KMS-11 (cell line): ENCODE measurements at regions not wholly inside any gene's neighbourhood (a gene's known extent, or its start where the extent isn't known, plus 50 kb on each side); places are given as distances from the start of the nearest gene placed in this dataset.

ENCODE experiments used
- H2AFZ ChIP-seq: fragments of 200-600 bp; sonication (generic); 2 replicates; pipeline ENCODE4 v1.6.1; 2016; ENCODE audit warnings: antibody characterized with exemption, mixed run types, low read depth
- H3K27ac ChIP-seq: fragments of 200-600 bp; sonication (generic); 2 replicates; pipeline ENCODE4 v1.6.1; 2016; ENCODE audit warnings: mild to moderate bottlenecking, mixed run types
- H3K27me3 ChIP-seq: fragments of 200-600 bp; sonication (generic); 2 replicates; pipeline ENCODE4 v1.6.1; 2017; ENCODE audit warnings: mild to moderate bottlenecking, low read depth, mixed run types, moderate library complexity; ENCODE audit not compliant: insufficient read depth
- H3K36me3 ChIP-seq: fragments of 200-600 bp; sonication (generic); 2 replicates; pipeline ENCODE4 v1.6.1; 2017; ENCODE audit warnings: mild to moderate bottlenecking, mixed run types; ENCODE audit not compliant: insufficient read depth
- H3K4me1 ChIP-seq: fragments of 200-600 bp; sonication (generic); 2 replicates; pipeline ENCODE4 v1.6.1; 2016; ENCODE audit warnings: mild to moderate bottlenecking, low read depth, mixed run types; ENCODE audit not compliant: poor library complexity, severe bottlenecking
- H3K4me2 ChIP-seq: fragments of 200-600 bp; sonication (generic); 2 replicates; pipeline ENCODE4 v1.7.0; 2016; ENCODE audit warnings: mild to moderate bottlenecking, mixed run types
- H3K4me3 ChIP-seq: fragments of 200-600 bp; sonication (generic); IDR thresholded peaks from 2 replicates; pipeline ENCODE4 v1.6.1; 2017; ENCODE audit warnings: low read depth, low read length, mixed read lengths; ENCODE audit not compliant: insufficient read depth
- H3K79me2 ChIP-seq: fragments of 200-600 bp; sonication (generic); 2 replicates; pipeline ENCODE4 v1.6.1; 2016; ENCODE audit warnings: low read depth, mixed run types; ENCODE audit not compliant: insufficient read depth
- H3K9ac ChIP-seq: fragments of 200-600 bp; sonication (generic); 2 replicates; pipeline ENCODE4 v1.6.1; 2016; ENCODE audit warnings: mild to moderate bottlenecking, mixed run types
- H4K20me1 ChIP-seq: fragments of 200-600 bp; sonication (generic); 2 replicates; pipeline ENCODE4 v1.6.1; 2016; ENCODE audit warnings: mild to moderate bottlenecking, mixed run types; ENCODE audit not compliant: insufficient read depth
- TF ChIP-seq, protein P1 (sequence below): fragments of 200-600 bp; sonication (generic); conservative IDR thresholded peaks from 2 replicates; pipeline ENCODE4 v1.6.1; 2017; ENCODE audit warnings: low read depth, mild to moderate bottlenecking, antibody characterized with exemption, low read length, moderate library complexity, mixed read lengths

DNA sequence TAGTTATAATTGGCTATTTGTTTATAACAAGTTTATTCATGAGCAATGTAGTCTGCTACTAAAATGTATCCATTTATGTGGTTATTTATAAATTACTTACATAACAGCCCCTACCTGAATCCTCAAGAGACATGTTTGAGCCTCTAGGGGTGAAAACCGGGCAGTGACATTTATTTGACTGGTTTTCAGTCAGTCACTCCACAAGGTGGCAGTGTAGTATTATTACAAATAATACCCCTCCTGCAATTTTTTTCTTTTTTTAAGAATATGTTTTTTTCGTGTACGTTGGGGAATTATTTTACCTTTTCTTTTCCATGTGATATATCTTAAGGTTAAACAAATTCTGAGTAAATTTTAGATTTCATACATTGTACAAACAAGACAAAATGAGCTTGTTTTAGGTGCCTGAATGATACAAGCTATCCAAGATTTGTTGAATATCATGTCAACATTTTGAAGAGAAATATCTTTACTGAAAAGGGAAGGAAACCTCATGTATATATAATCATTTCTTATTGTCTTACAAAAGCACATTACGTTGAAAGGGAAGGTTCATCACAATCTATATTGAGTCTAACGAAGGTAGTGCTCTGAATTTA, 598.7 kb upstream of the TECRL start:
- H3K27me3 ChIP-seq, result no peaks in the 10 kb centered on the region
- no peak overlapping the region for H3K4me3 ChIP-seq
- H3K4me1 ChIP-seq, result no peaks in the 10 kb centered on the region
- H4K20me1 ChIP-seq, result no peaks in the 10 kb centered on the region
- H3K9ac ChIP-seq, result no peak overlapping the region
- H3K36me3 ChIP-seq, result no peaks in the 10 kb centered on the region
- H3K27ac ChIP-seq, result no peak overlapping the region
- H3K79me2 ChIP-seq, result no peaks in the 10 kb centered on the region
- TF ChIP-seq, protein P1, sequence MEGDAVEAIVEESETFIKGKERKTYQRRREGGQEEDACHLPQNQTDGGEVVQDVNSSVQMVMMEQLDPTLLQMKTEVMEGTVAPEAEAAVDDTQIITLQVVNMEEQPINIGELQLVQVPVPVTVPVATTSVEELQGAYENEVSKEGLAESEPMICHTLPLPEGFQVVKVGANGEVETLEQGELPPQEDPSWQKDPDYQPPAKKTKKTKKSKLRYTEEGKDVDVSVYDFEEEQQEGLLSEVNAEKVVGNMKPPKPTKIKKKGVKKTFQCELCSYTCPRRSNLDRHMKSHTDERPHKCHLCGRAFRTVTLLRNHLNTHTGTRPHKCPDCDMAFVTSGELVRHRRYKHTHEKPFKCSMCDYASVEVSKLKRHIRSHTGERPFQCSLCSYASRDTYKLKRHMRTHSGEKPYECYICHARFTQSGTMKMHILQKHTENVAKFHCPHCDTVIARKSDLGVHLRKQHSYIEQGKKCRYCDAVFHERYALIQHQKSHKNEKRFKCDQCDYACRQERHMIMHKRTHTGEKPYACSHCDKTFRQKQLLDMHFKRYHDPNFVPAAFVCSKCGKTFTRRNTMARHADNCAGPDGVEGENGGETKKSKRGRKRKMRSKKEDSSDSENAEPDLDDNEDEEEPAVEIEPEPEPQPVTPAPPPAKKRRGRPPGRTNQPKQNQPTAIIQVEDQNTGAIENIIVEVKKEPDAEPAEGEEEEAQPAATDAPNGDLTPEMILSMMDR, result peak; percentile 76
- no peak overlapping the region for H3K4me2 ChIP-seq
- no peak overlapping the region for H2AFZ ChIP-seq

DNA sequence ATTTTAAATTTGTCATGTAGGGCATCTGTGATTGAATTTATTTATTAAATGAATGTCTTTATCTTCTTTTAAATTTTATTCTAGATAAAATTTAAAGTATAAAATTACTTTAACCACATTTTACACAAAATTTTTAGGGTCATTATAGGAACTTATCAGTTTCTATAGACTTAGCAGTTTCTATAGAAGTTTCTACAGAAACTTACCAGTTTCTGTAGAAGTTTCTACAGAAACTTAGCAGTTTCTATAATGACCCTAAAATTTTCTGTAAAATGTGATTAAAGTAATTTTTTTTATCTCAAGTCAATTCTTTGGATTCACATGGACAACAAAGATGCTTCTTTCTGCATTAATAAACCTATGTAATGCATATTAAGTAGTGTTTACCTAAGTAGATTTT, 565.9 kb upstream of the TECRL start:
- no peak overlapping the region for H2AFZ ChIP-seq
- H3K27ac ChIP-seq, result peak overlapping the region; percentile 55
- H3K9ac ChIP-seq, result no peak overlapping the region
- no peaks in the 10 kb centered on the region for H4K20me1 ChIP-seq
- H3K27me3 ChIP-seq, result no peaks in the 10 kb centered on the region
- peaks cover 61% of the 10 kb centered on the region for H3K4me1 ChIP-seq
- TF ChIP-seq, protein P1, result no peak
- no peaks in the 10 kb centered on the region for H3K36me3 ChIP-seq
- no peak overlapping the region for H3K4me3 ChIP-seq
- H3K4me2 ChIP-seq, result peak overlapping the region; percentile 30
- no peaks in the 10 kb centered on the region for H3K79me2 ChIP-seq

DNA sequence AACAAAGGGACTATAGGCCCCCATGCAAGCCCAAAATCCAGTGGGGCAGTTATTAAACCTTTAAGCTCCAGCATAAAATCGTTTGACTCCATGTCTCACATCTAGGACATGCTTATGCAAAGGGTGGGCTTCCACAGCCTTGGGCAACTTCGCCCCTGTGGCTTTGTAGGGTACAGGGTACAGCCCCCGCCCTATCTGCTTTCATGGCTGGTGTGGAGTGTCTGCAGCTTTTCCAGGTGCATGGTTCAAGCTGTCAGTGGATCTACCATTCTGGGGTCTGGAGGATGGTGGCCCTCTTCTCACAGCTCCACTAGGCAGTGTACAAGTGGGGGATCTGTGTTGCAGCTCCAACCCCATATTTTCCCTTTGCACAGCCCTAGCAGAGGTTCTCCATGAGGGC, 559.8 kb upstream of the TECRL start:
- Histone ChIP-seq H3K4me2 (no peak overlapping the region), H3K4me1 (peaks cover 30% of the 10 kb centered on the region), H3K27ac (no peak overlapping the region), H3K27me3 (no peaks in the 10 kb centered on the region), H3K9ac (no peak overlapping the region), H3K79me2 (no peaks in the 10 kb centered on the region), H3K36me3 (no peaks in the 10 kb centered on the region), H4K20me1 (no peaks in the 10 kb centered on the region), H2AFZ (no peak overlapping the region), H3K4me3 (no peak overlapping the region)
- TF ChIP-seq, protein P1, result no peak

DNA sequence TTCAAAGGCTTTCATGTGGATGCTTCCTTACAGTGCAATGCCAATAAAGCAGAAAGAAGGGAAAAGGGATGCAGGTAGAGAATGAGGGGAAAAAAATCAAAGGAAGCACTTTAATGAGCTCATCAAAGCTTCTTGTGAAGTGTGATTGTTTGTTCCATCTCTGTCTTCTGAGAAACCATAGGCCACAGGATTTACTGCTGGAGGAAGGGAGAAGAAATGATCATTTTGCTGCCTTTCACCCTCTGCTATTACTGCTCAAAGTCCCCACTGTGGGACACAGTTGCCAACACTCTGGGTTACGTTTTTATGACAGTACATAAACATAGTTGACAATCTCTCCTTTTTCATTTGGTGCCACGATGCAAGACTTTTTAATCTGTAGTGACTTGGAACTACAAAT, 558.0 kb upstream of the TECRL start:
- Histone ChIP-seq H3K4me2 (no peak overlapping the region), H3K36me3 (no peaks in the 10 kb centered on the region), H3K79me2 (no peaks in the 10 kb centered on the region), H3K27me3 (no peaks in the 10 kb centered on the region), H2AFZ (no peak overlapping the region), H3K27ac (no peak overlapping the region), H3K4me1 (peaks cover 14% of the 10 kb centered on the region), H4K20me1 (no peaks in the 10 kb centered on the region), H3K9ac (no peak overlapping the region), H3K4me3 (no peak overlapping the region)
- TF ChIP-seq, protein P1, result no peak
